Liver (tissue), 8 donors: ENCODE measurements at regions not wholly inside any gene's neighbourhood (a gene's known extent, or its start where the extent isn't known, plus 50 kb on each side); places are given as distances from the start of the nearest gene placed in this dataset.

Source experiments
- DNase-seq: peaks from one replicate; pipeline ENCODE4 v3.0.0-alpha.2; 2017; ENCODE audit warnings: low spot score
- H3K27ac ChIP-seq, 2 donors: one replicate each; pipeline ENCODE4 v1.7.0; 2013; ENCODE audit warnings: inconsistent platforms in 2 of 2, low read length in 2 of 2, control low read depth in 1 of 2, low read depth in 1 of 2, mild to moderate bottlenecking in 1 of 2
- H3K27me3 ChIP-seq, 4 donors: one replicate each; pipeline versions ENCODE4 v1.6.1 to v1.7.0; 2013; ENCODE audit warnings: low read length in 3 of 4, inconsistent platforms in 1 of 4, mild to moderate bottlenecking in 1 of 4, moderate library complexity in 1 of 4; ENCODE audit not compliant: control insufficient read depth in 4 of 4, insufficient read depth in 4 of 4
- H3K36me3 ChIP-seq, 4 donors: one replicate each; pipeline versions ENCODE4 v1.6.1 to v1.7.0; 2013; ENCODE audit warnings: low read length in 3 of 4, mild to moderate bottlenecking in 3 of 4, low read depth in 1 of 4, moderate library complexity in 1 of 4; ENCODE audit not compliant: control insufficient read depth in 4 of 4, insufficient read depth in 3 of 4
- H3K4me1 ChIP-seq, 4 donors: one replicate each; pipeline versions ENCODE4 v1.6.1 to v1.7.0; 2013; ENCODE audit warnings: low read length in 3 of 4, mild to moderate bottlenecking in 3 of 4, moderate library complexity in 1 of 4; ENCODE audit not compliant: control insufficient read depth in 4 of 4, insufficient read depth in 4 of 4
- H3K4me3 ChIP-seq, 3 donors: one replicate each; pipeline versions ENCODE4 v1.6.1 to v1.7.0; 2013; ENCODE audit warnings: low read length in 3 of 3, control low read depth in 1 of 3, low read depth in 1 of 3, mild to moderate bottlenecking in 1 of 3
- H3K9ac ChIP-seq, 2 donors: one replicate each; pipeline ENCODE4 v1.7.0; 2013; ENCODE audit warnings: low read length in 2 of 2, mild to moderate bottlenecking in 2 of 2, moderate library complexity in 2 of 2, control low read depth in 1 of 2, low read depth in 1 of 2
- H3K9me3 ChIP-seq, 4 donors: one replicate each; pipeline versions ENCODE4 v1.6.1 to v1.7.0; 2013; ENCODE audit warnings: low read length in 3 of 4; ENCODE audit not compliant: control insufficient read depth in 4 of 4
- ATF3 ChIP-seq: IDR thresholded peaks from 2 replicates; pipeline ENCODE4 v1.6.1; 2016; ENCODE audit warnings: antibody characterized with exemption
- CTCF ChIP-seq: fragments of 150-350 bp; IDR thresholded peaks from 2 replicates; pipeline ENCODE4 v1.5.1; 2017; ENCODE audit warnings: improper control_type of control experiment, low read depth, low read length; ENCODE audit not compliant: missing input control
- EGR1 ChIP-seq, 2 donors: IDR thresholded peaks; 2 replicates each; pipeline ENCODE4 v1.6.1; 2016 to 2018; ENCODE audit warnings: antibody characterized with exemption in 2 of 2, low read depth in 2 of 2
- FOXA1 ChIP-seq: IDR thresholded peaks from 2 replicates; pipeline ENCODE4 v1.6.1; 2016; ENCODE audit warnings: antibody characterized with exemption
- FOXA2 ChIP-seq: IDR thresholded peaks from 2 replicates; pipeline ENCODE4 v1.6.1; 2016; ENCODE audit warnings: antibody characterized with exemption
- GABPA ChIP-seq, 2 donors: IDR thresholded peaks in 1 of 2; conservative IDR thresholded peaks in 1 of 2; 2 replicates each; pipeline ENCODE4 v1.6.1; 2016; ENCODE audit warnings: antibody characterized with exemption in 2 of 2, mild to moderate bottlenecking in 1 of 2, moderate library complexity in 1 of 2
- HNF4A ChIP-seq, 2 donors: conservative IDR thresholded peaks; 2 replicates each; pipeline ENCODE4 v1.6.1; 2016; ENCODE audit warnings: antibody characterized with exemption in 2 of 2, mild to moderate bottlenecking in 2 of 2
- HNF4G ChIP-seq: IDR thresholded peaks from 2 replicates; pipeline ENCODE4 v1.6.1; 2016; ENCODE audit warnings: antibody characterized with exemption
- JUND ChIP-seq, 2 donors: IDR thresholded peaks; 2 replicates each; pipeline ENCODE4 v1.6.1; 2016; ENCODE audit warnings: antibody characterized with exemption in 2 of 2
- NR2F2 ChIP-seq: IDR thresholded peaks from 2 replicates; pipeline ENCODE4 v1.6.1; 2016; ENCODE audit warnings: antibody characterized with exemption
- RAD21 ChIP-seq, 2 donors: IDR thresholded peaks; 2 replicates each; pipeline ENCODE4 v1.6.1; 2016; ENCODE audit warnings: antibody characterized with exemption in 2 of 2, mild to moderate bottlenecking in 2 of 2
- REST ChIP-seq: IDR thresholded peaks from 2 replicates; pipeline ENCODE4 v1.6.1; 2016; ENCODE audit warnings: antibody characterized with exemption, mild to moderate bottlenecking
- RXRA ChIP-seq, 2 donors: IDR thresholded peaks; 2 replicates each; pipeline ENCODE4 v1.6.1; 2017 to 2018; ENCODE audit warnings: antibody characterized with exemption in 2 of 2, mild to moderate bottlenecking in 1 of 2
- SP1 ChIP-seq: IDR thresholded peaks from 2 replicates; pipeline ENCODE4 v1.6.1; 2018; ENCODE audit warnings: antibody characterized with exemption, mild to moderate bottlenecking
- TAF1 ChIP-seq: conservative IDR thresholded peaks from 2 replicates; pipeline ENCODE4 v1.6.1; 2016; ENCODE audit warnings: antibody characterized with exemption, mild to moderate bottlenecking
- YY1 ChIP-seq: IDR thresholded peaks from 2 replicates; pipeline ENCODE4 v1.6.1; 2016; ENCODE audit warnings: antibody characterized with exemption, mild to moderate bottlenecking
- ZBTB33 ChIP-seq: IDR thresholded peaks from 2 replicates; pipeline ENCODE4 v1.6.1; 2016; ENCODE audit warnings: antibody characterized with exemption
- WGBS: extraction: QIAGEN DNeasy Blood & Tissue Kit; methylation state at CpG from one replicate; pipeline ENCODE4 v1.1.7; 2013; 5-methylcytosine and 5-hydroxymethylcytosine counted together
- TF ChIP-seq, protein P1 (sequence below): IDR thresholded peaks from 2 replicates; pipeline ENCODE4 v1.6.1; 2016; ENCODE audit warnings: antibody characterized with exemption
- donor health status: healthy.
- donor health status: healthy.
- donor health status: healthy.
- donor health status: healthy.
- donor health status: healthy.

GRCh38 chr5:51034222-51034901, 348.9 kb upstream of the ISL1 start:
- no peak overlapping the region for H3K4me3 ChIP-seq
- H3K9ac ChIP-seq = no peak overlapping the region
- DNase-seq = no peak
- H3K27me3 ChIP-seq = no peaks in the 10 kb centered on the region
- no peaks in the 10 kb centered on the region for H3K36me3 ChIP-seq
- WGBS = 40% methylated on average over 1 of the region's 1 CpG
- H3K4me1 ChIP-seq = peaks cover 0 to 9% (median 2%) of the 10 kb centered on the region in 4 donors
- H3K9me3 ChIP-seq = no peaks in the 10 kb centered on the region
- H3K27ac ChIP-seq = no peak overlapping the region
- no peak for TF ChIP-seq HNF4G
- TF ChIP-seq FOXA2 = peak; percentile 48

DNA sequence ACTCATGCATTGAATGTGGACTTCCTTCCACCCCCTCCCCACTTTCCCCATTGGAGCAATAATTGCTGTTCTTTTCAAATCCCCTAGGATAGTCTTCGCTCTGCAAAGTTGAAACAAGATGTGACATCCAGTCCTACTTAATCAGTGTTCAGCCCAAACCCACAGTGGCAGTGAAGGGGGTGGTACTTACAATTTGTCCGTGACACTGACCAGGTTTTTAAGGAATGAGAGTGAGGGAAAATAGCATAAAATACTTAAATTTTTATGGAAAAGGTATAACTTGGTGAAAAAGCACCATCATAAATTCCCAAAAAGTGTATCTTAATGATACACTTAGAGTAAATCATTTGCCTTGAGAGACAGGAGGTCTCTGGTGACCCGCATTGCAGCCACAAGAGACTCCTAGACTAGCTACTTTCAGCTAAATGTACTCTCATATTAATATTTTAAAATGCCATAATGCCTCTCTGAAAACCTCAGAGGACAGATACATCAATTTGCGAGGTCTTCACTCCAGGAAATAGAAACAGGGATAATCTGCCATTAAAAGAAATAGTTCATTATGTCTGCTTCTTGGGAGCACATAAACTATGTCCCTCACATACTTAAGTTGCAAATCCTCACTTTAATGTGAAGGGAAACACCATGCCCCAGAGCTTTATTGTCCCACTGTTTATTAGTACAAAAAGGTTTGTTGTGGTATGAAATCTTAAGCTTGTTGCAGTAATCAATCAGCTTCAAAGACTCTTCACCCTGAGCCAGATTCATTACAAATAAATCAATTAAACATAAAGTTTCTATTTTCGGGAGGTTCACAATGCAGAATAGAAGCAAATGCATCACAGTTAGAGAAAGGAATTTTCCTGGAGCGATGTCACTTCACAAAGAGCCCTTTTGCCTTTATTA, 343.6 kb upstream of the ISL1 start:
- TF ChIP-seq FOXA1 = no peak
- no peak for TF ChIP-seq NR2F2
- no peak for TF ChIP-seq RXRA (IDR thresholded peaks at IDR 0.05)
- TF ChIP-seq JUND (IDR thresholded peaks at IDR 0.05) = no peak
- TF ChIP-seq YY1 = no peak
- no peak for TF ChIP-seq TAF1
- TF ChIP-seq HNF4G = no peak
- TF ChIP-seq GABPA (IDR thresholded peaks at IDR 0.05 in 1 of 2, conservative IDR thresholded peaks at IDR 0.05 in 1 of 2) = no peak
- TF ChIP-seq REST = no peak
- no peak for TF ChIP-seq EGR1 (IDR thresholded peaks at IDR 0.05; ENCODE audit: low read depth in 2 of 2)
- TF ChIP-seq RAD21 (IDR thresholded peaks at IDR 0.05) = no peak
- TF ChIP-seq ATF3 = no peak
- no peak for TF ChIP-seq SP1
- TF ChIP-seq HNF4A (conservative IDR thresholded peaks at IDR 0.05) = no peak
- TF ChIP-seq, protein P1, sequence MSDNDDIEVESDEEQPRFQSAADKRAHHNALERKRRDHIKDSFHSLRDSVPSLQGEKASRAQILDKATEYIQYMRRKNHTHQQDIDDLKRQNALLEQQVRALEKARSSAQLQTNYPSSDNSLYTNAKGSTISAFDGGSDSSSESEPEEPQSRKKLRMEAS = no peak
- no peak for TF ChIP-seq CTCF
- TF ChIP-seq FOXA2 = no peak
- no peak for TF ChIP-seq ZBTB33
- 82% methylated on average over 6 of the region's 6 CpGs for WGBS
- no peak overlapping the region for H3K9ac ChIP-seq
- H3K4me3 ChIP-seq = no peak overlapping the region
- H3K4me1 ChIP-seq = peaks cover 0 to 3% (median 0%) of the 10 kb centered on the region in 4 donors
- H3K36me3 ChIP-seq = no peaks in the 10 kb centered on the region
- DNase-seq = no peak
- H3K27me3 ChIP-seq = no peaks in the 10 kb centered on the region
- no peaks in the 10 kb centered on the region for H3K9me3 ChIP-seq
- H3K27ac ChIP-seq = no peak overlapping the region
